T-cell (primary cell): ENCODE measurements at regions not wholly inside any gene's neighbourhood (a gene's known extent, or its start where the extent isn't known, plus 50 kb on each side); places are given as distances from the start of the nearest gene placed in this dataset.

Experiments used
- ATAC-seq, 4 experiments: fragments of 200-7000 bp in 3 of 4; fragments of 150-1000 bp in 1 of 4; cut with Tn5 transposase; replicated peaks in 1 of 4; 1 replicate in 3 of 4; 2 replicates in 1 of 4; pipeline ENCODE4 v1.10.0; 2021; ENCODE audit warnings: moderate library complexity in 3 of 4, mild to moderate bottlenecking in 2 of 4, moderate number of reproducible peaks in 1 of 4
- CTCF ChIA-PET, 2 donors: fragments of 300-600 bp; sonication (Branson Sonifier 250); formaldehyde crosslinking; loops; one replicate each; lab custom pipeline; 2022; ENCODE audit warnings: antibody characterized with exemption in 2 of 2; lab: Charles Lee
- POLR2A ChIA-PET, 2 donors: fragments of 300-600 bp; sonication (Branson Sonifier 250); formaldehyde crosslinking; loops; one replicate each; lab custom pipeline; 2022; ENCODE audit warnings: antibody characterized with exemption in 2 of 2; lab: Charles Lee
- DNase-seq, 35 experiments: peaks; one replicate each; pipeline versions ENCODE4 v3.0.0 to v3.0.0-alpha.2; 2013 to 2023
- H3K27ac ChIP-seq: one replicate; pipeline ENCODE4 v1.5.1; 2013; ENCODE audit warnings: low read length
- H3K27me3 ChIP-seq, 2 experiments: replicated peaks in 1 of 2; 1 replicate in 1 of 2; 2 replicates in 1 of 2; pipeline versions ENCODE4 v1.6.1 to v1.7.0; 2013; ENCODE audit warnings: low read length in 1 of 2, mixed read lengths in 1 of 2; ENCODE audit not compliant: control insufficient read depth in 2 of 2, insufficient read depth in 2 of 2; ENCODE audit errors: extremely low read depth in 1 of 2
- H3K36me3 ChIP-seq, 2 donors: 1 replicate in 1 of 2; 2 replicates in 1 of 2; pipeline versions ENCODE4 v1.6.1 to v1.7.0; 2013; ENCODE audit warnings: low read length in 1 of 2; ENCODE audit not compliant: control insufficient read depth in 2 of 2, insufficient read depth in 1 of 2; ENCODE audit errors: extremely low read depth in 1 of 2
- H3K4me1 ChIP-seq, 2 experiments: 1 replicate in 1 of 2; 2 replicates in 1 of 2; pipeline versions ENCODE4 v1.6.1 to v1.7.0; 2013; ENCODE audit warnings: low read length in 2 of 2, mixed read lengths in 1 of 2; ENCODE audit not compliant: insufficient read depth in 2 of 2, control insufficient read depth in 1 of 2; ENCODE audit errors: extremely low read depth in 1 of 2
- H3K4me3 ChIP-seq, 2 donors: 1 replicate in 1 of 2; 2 replicates in 1 of 2; pipeline versions ENCODE4 v1.5.1 to v1.7.0; 2013; ENCODE audit warnings: mild to moderate bottlenecking in 2 of 2, low read length in 1 of 2, moderate library complexity in 1 of 2; ENCODE audit not compliant: control insufficient read depth in 1 of 2; ENCODE audit errors: extremely low read depth in 1 of 2
- H3K9me3 ChIP-seq: 2 replicates; pipeline ENCODE4 v1.7.0; 2013
- H3K27ac Mint-ChIP-seq, 2 donors: one replicate each; pipeline ENCODE4 v1.8.0; 2020 to 2021; ENCODE audit warnings: mild to moderate bottlenecking in 2 of 2, mixed read lengths in 2 of 2
- H3K27me3 Mint-ChIP-seq, 2 donors: one replicate each; pipeline ENCODE4 v1.8.0; 2021 to 2022; ENCODE audit warnings: mixed read lengths in 2 of 2
- H3K36me3 Mint-ChIP-seq: one replicate; pipeline ENCODE4 v1.8.0; 2021; ENCODE audit warnings: mixed read lengths
- H3K4me1 Mint-ChIP-seq, 3 donors: one replicate each; pipeline ENCODE4 v1.8.0; 2020 to 2022; ENCODE audit warnings: mixed read lengths in 3 of 3, mild to moderate bottlenecking in 1 of 3
- H3K4me3 Mint-ChIP-seq, 3 donors: one replicate each; pipeline ENCODE4 v1.8.0; 2020 to 2022; ENCODE audit warnings: mild to moderate bottlenecking in 3 of 3, mixed read lengths in 3 of 3, moderate library complexity in 3 of 3
- H3K9me3 Mint-ChIP-seq, 3 donors: one replicate each; pipeline ENCODE4 v1.8.0; 2020 to 2022; ENCODE audit warnings: mixed read lengths in 3 of 3
- WGBS: methylation state at CpG from one replicate; pipeline ENCODE4 v1.1.5; 2013; ENCODE audit warnings: missing lambda C conversion rate; ENCODE audit not compliant: insufficient coverage; 5-methylcytosine and 5-hydroxymethylcytosine counted together

DNA sequence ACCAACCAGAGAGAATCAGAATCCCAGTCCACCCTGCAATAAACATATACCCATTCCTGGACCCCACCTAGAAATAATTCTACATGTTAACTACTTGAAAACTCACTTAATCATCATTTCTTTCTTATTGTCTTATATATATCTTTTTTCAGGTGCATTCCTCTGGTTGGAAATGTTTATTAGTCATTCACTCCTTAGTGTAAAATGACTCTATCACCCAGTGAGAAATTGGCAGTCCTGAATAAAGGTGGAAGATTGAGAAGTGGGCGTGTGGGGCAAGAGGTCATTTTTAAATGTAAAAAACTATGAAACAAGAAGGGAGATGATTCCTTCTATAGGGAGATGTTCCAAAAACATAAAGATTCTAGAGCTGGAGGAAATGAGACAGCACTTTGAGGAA lies 101.2 kb upstream of the MBNL2 start:
- CTCF ChIA-PET = interaction anchor here in 1 of 2 donors (0.6 to 1.8 kb wide), 2 partner anchors 12 to 212 kb away, joined by 3 to 5 read pairs; no protein-coding TSS in a partner anchor
- H3K27ac Mint-ChIP-seq = peak overlapping the region in 1 of 2 donors; percentile 11
- Histone ChIP-seq H3K4me3 (no peak overlapping the region), H3K27ac (no peak overlapping the region), H3K36me3 (no peaks in the 10 kb centered on the region), H3K4me1 (no peaks in the 10 kb centered on the region), H3K9me3 (no peaks in the 10 kb centered on the region), H3K27me3 (peaks cover 0 to 13% of the 10 kb centered on the region in 2 experiments)
- H3K36me3 Mint-ChIP-seq = no peaks in the 10 kb centered on the region
- WGBS = no CpG with 5 or more reads among the region's 1 CpG
- no peaks in the 10 kb centered on the region for H3K9me3 Mint-ChIP-seq
- peaks cover 34% of the 10 kb centered on the region in 2 donors for H3K27me3 Mint-ChIP-seq
- DNase-seq (no peak), ATAC-seq (no peak)
- POLR2A ChIA-PET = no interaction called here
- H3K4me3 Mint-ChIP-seq = no peak overlapping the region
- H3K4me1 Mint-ChIP-seq = peaks cover 0 to under 1% (median 0%) of the 10 kb centered on the region in 3 donors

DNA sequence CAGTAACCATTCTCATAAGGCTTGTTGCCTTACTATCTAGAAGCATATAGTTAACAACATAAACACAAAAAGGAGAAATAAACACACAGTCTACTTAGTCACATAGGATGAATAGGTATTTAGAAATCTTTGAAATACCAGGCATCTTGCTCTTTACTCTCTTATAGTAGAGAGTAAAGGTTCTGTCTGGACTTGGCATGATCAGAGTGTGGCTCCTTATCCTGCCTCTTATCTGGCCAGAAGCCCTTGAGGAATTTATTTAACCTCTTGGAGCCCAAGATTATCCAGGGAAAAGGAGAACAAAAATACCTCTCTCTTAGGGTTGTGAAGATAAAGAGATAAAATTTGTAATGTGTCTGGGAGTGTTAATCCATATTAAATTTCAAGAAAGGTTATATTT lies 100.2 kb upstream of the MBNL2 start:
- Mint-ChIP-seq H3K27ac (no peak overlapping the region), H3K9me3 (no peaks in the 10 kb centered on the region), H3K4me3 (no peak overlapping the region), H3K4me1 (no peaks in the 10 kb centered on the region), H3K27me3 (peaks cover 31 to 38% of the 10 kb centered on the region in 2 donors), H3K36me3 (no peaks in the 10 kb centered on the region)
- Histone ChIP-seq H3K4me1 (no peaks in the 10 kb centered on the region), H3K27ac (no peak overlapping the region), H3K4me3 (no peak overlapping the region), H3K9me3 (no peaks in the 10 kb centered on the region), H3K27me3 (peaks cover 0 to 14% of the 10 kb centered on the region in 2 experiments), H3K36me3 (no peaks in the 10 kb centered on the region)
- ChIA-PET CTCF (no interaction called here), POLR2A (no interaction called here)
- no peak for DNase-seq
- ATAC-seq = no peak

DNA sequence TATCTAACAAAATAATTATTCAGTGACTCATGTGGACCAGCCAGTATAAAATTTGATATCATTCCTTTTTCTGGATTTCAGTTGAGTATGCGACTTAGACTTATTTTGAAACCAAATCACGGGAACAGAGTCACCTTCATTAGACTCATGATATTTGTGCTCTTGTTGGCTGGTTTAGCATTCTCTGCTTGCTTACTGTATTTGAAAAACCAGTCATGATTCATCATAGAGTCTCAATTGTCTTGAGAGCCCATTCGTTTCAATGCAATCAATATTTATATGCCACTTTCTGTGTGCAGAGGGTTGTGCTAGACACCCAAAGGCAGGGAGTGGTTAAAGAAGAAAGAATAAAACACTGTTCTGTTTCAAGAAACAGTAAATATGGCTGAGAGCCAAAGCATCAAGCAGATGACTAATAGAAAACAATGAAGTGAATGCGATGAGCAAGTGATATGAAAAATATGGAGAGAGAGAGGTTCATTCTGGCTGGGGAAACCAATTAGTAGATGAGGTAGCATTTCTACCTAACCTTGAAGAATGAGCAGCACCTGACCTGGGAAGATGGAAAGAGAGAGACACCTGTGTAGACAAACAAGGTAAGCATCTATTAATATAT lies 99.6 kb upstream of the MBNL2 start:
- H3K27me3 Mint-ChIP-seq = peaks cover 31 to 38% of the 10 kb centered on the region in 2 donors
- no peak overlapping the region for H3K4me3 ChIP-seq
- no peaks in the 10 kb centered on the region for H3K9me3 Mint-ChIP-seq
- H3K27me3 ChIP-seq = peaks cover 0 to 14% of the 10 kb centered on the region in 2 experiments
- no peaks in the 10 kb centered on the region for H3K4me1 ChIP-seq
- ATAC-seq = no peak
- H3K36me3 Mint-ChIP-seq = no peaks in the 10 kb centered on the region
- no peaks in the 10 kb centered on the region for H3K9me3 ChIP-seq
- no peak overlapping the region for H3K27ac Mint-ChIP-seq
- no peak overlapping the region for H3K4me3 Mint-ChIP-seq
- H3K27ac ChIP-seq = no peak overlapping the region
- no peaks in the 10 kb centered on the region for H3K4me1 Mint-ChIP-seq
- no peaks in the 10 kb centered on the region for H3K36me3 ChIP-seq
- DNase-seq = no peak
- CTCF ChIA-PET = interaction anchor here (0.6 to 1.2 kb wide), 2 partner anchors 13 to 109 kb away, joined by 5 to 10 read pairs; no protein-coding TSS in a partner anchor
- POLR2A ChIA-PET = no interaction called here
- 100% methylated on average over 1 of the region's 4 CpGs for WGBS

DNA sequence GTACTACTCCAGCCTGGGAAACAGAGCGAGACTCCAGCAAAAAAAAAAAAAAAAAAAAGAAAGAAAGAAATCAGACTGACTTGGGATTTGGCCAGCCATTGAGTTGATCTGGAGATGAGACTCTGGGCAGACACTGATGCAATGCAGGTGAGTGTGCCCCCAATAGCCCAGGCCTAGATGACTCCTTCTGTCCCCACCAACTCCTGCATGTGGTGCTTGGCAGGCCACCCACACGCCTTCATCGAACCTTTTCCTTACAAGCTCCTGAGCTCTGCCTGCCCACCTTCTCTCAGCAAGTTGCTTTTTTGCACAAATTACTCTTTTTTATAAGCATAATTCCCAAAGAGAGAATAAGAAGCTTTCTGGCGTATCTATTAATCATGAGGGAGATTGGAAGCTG lies 97.9 kb upstream of the MBNL2 start:
- H3K27ac Mint-ChIP-seq = no peak overlapping the region
- H3K4me3 Mint-ChIP-seq = no peak overlapping the region
- H3K36me3 Mint-ChIP-seq = no peaks in the 10 kb centered on the region
- Histone ChIP-seq H3K9me3 (no peaks in the 10 kb centered on the region), H3K4me1 (no peaks in the 10 kb centered on the region), H3K27ac (no peak overlapping the region), H3K4me3 (no peak overlapping the region), H3K36me3 (no peaks in the 10 kb centered on the region), H3K27me3 (peaks cover 0 to 14% of the 10 kb centered on the region in 2 experiments)
- H3K4me1 Mint-ChIP-seq = no peaks in the 10 kb centered on the region
- no peaks in the 10 kb centered on the region for H3K9me3 Mint-ChIP-seq
- no peak for DNase-seq
- ATAC-seq = no peak
- POLR2A ChIA-PET = no interaction called here
- peaks cover 28 to 38% of the 10 kb centered on the region in 2 donors for H3K27me3 Mint-ChIP-seq
- CTCF ChIA-PET = no interaction called here
- no CpG with 5 or more reads among the region's 4 CpGs for WGBS

DNA sequence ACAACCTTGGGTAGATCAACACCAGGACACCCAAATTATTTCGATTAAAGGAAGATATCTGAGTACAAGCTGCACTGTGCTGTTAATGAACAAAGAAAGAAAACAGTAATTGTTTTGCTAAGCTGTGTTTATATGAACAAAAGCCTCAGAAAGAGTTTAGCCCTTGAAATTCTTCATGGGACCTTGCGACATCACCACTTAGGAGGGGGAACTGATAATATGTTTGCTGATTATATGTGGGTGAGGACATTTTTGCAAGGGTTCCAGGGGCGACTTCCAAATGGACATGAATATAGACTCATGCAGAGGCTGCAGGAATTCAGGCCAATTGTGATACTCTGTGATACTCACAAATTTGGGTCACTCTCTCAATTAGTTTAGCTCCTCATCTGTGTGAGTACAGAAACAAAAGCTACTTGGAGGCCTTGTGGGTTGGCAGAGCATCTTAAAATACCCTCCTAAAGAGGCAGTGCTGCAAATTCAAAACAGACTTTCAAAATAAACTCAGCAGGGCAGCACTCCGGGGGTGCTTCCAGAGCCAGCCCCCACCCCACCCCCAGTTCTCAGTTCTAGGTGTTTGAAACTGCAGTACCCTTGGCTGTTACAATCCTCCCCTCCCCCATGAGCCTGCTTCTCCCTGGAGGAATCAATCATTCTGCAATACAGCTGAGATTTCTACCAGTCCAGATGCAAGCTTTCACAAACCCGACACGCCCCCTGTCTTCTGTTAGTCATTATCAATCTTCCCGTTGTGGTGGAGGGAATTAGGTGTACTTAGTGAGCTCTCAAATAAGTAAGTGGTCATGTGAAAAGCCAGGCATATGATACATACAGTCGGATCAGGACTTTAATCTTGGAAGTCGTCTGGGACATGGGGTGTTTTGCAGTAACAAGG lies 97.0 kb upstream of the MBNL2 start:
- Mint-ChIP-seq H3K27ac (no peak overlapping the region), H3K27me3 (peaks cover 24 to 38% of the 10 kb centered on the region in 2 donors), H3K36me3 (no peaks in the 10 kb centered on the region), H3K4me3 (no peak overlapping the region), H3K4me1 (no peaks in the 10 kb centered on the region), H3K9me3 (no peaks in the 10 kb centered on the region)
- no peak overlapping the region for H3K27ac ChIP-seq
- no peaks in the 10 kb centered on the region for H3K9me3 ChIP-seq
- peaks cover 0 to 14% of the 10 kb centered on the region in 2 experiments for H3K27me3 ChIP-seq
- H3K36me3 ChIP-seq = no peaks in the 10 kb centered on the region
- CTCF ChIA-PET = interaction anchor here (0.6 to 0.7 kb wide), 3 partner anchors 16 to 269 kb away, joined by 4 to 6 read pairs (median 5); no protein-coding TSS in a partner anchor
- no peaks in the 10 kb centered on the region for H3K4me1 ChIP-seq
- POLR2A ChIA-PET = interaction anchor here in 1 of 2 donors (0.7 kb wide), 1 partner anchor 57 kb away, joined by 3 read pairs; no protein-coding TSS in a partner anchor
- DNase-seq (no peak), ATAC-seq (no peak)
- WGBS = 0% methylated on average over 1 of the region's 9 CpGs
- no peak overlapping the region for H3K4me3 ChIP-seq

DNA sequence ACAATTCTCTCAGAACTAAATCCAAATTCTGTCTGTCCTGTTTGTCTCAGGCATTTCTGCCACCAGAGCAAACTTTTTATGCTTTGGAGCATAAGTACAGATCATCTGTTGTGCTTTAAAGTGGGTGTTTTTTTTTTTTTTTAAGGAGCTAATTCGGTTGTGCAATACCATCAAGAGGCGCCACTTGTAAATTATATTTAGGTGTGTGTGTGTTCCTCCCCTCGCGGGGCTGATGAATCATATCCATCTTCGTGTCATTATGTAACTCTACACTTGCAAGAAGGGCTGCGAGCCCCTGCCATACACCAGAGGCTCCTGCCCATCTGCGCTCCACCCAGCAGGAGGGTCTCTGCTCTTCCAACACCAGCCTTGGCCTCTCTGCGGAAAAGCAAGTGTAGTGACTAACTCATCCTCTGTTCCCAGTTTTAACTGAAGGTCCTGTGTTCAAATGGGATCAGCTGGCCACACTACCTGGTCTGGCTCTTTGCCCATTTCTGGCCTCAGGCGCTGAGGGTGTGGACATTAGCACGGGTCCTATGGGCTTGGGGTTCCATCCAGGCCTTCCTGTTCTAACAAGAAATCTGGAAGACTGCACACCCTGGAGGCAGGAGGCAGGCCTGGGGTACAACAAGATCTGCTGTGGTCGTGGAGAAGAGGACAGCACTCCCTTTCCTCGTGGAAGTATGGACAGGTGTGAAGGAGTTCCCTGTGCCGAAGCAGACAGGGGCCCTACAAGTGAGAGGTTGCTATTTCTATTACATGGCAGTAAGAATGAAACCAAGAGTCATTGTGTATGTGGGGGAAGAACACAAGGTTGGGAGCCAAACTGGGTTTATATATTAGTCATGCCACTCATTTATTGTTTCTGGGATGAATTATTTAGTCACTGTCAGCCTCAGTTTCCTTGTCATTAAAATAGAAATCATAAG lies 96.1 kb upstream of the MBNL2 start:
- POLR2A ChIA-PET = interaction anchor here (0.5 to 0.7 kb wide), 2 partner anchors 58 to 1118 kb away, joined by 3 read pairs; no protein-coding TSS in a partner anchor
- H3K27me3 ChIP-seq = peaks cover 0 to 14% of the 10 kb centered on the region in 2 experiments
- ATAC-seq (no peak), DNase-seq (no peak)
- no peaks in the 10 kb centered on the region for H3K4me1 ChIP-seq
- Mint-ChIP-seq H3K36me3 (no peaks in the 10 kb centered on the region), H3K27ac (no peak overlapping the region), H3K27me3 (peaks cover 20 to 35% of the 10 kb centered on the region in 2 donors), H3K4me3 (no peak overlapping the region), H3K4me1 (no peaks in the 10 kb centered on the region), H3K9me3 (no peaks in the 10 kb centered on the region)
- no peaks in the 10 kb centered on the region for H3K36me3 ChIP-seq
- H3K9me3 ChIP-seq = no peaks in the 10 kb centered on the region
- CTCF ChIA-PET = interaction anchor here (0.6 to 0.7 kb wide), 4 partner anchors 15 to 270 kb away, joined by 4 to 6 read pairs (median 6); no protein-coding TSS in a partner anchor
- no peak overlapping the region for H3K4me3 ChIP-seq
- no peak overlapping the region for H3K27ac ChIP-seq
- 49% methylated on average over 7 of the region's 13 CpGs for WGBS
